NB4 (cell line): ENCODE measurements at regions not wholly inside any gene's neighbourhood (a gene's known extent, or its start where the extent isn't known, plus 50 kb on each side); places are given as distances from the start of the nearest gene placed in this dataset.

Experiments
- CTCF ChIP-seq: IDR thresholded peaks from one replicate; pipeline ENCODE4 v1.5.1; 2012; ENCODE audit warnings: low read depth, low read length
- MAX ChIP-seq: IDR thresholded peaks from 2 replicates; pipeline ENCODE4 v1.6.1; 2011; ENCODE audit warnings: low read depth, low read length
- MYC ChIP-seq: IDR thresholded peaks from 2 replicates; pipeline ENCODE4 v1.6.1; 2011; ENCODE audit warnings: low read depth, low read length
- POLR2A ChIP-seq: IDR thresholded peaks from 2 replicates; pipeline ENCODE4 v1.6.1; 2011; ENCODE audit warnings: mild to moderate bottlenecking; ENCODE audit not compliant: insufficient read length; ENCODE audit errors: extremely low read depth

GRCh38 chr16:79492036-79492435 is 108.5 kb downstream of the MAF start:
- TF ChIP-seq CTCF: no peak
- no peak for TF ChIP-seq MAX
- no peak for TF ChIP-seq POLR2A
- no peak for TF ChIP-seq MYC
